Stimulated activated CD4-positive, alpha-beta T cell treated with anti-CD3 and anti-CD28 coated beads, Interleukin-4, amount 100 ng/mL, for 24 hours (primary cell): ENCODE measurements at regions not wholly inside any gene's neighbourhood (a gene's known extent, or its start where the extent isn't known, plus 50 kb on each side); places are given as distances from the start of the nearest gene placed in this dataset.

Experiments
- DNase-seq: peaks from one replicate; pipeline ENCODE4 v3.0.0-alpha.2; 2020

DNA sequence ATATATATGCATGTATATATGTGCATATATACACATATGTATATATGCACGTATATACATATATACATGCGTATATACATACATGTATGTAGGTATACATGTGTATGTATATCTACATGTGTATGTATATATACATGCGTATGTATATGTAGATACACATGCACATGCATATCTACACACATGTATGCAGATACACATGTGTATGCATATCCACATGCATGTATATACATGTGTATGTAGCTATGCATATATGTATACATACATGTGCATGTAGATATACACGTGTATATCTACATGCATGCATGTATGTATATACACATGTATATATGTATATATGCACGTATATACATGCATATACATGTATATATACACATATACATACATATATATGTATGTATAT, 95.8 kb upstream of the STEAP4 start:
- no peak for DNase-seq

- no peak for DNase-seq
Observed at GRCh38 chr7:88401009-88401623, 94.4 kb upstream of the STEAP4 start.

DNA sequence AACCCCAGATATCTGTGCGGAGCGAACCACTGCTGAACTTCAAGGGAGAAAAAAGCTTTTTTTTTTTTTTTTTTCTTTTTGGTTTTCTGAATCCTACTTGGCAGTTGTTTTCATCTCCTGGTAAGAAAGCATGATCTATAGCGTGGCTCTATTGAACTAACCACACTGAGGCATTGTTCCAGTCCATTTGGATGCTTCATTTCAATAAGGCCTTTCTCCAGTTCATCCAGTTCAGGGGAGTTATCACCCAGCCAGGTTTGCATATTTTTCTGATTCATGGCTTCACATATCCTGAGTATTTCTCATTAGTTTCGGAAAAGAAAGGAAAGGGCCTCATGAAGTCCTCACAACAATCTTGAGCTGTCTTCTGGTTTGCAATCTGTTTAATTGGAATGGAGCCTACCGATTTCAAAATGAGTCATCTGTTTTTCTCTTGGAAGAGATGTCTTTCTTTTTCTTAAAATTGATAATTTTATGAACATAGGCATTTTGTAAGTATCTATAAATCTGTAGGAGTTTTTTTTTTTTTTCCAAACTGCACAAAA, 93.1 kb upstream of the STEAP4 start:
- DNase-seq, result no peak

DNA sequence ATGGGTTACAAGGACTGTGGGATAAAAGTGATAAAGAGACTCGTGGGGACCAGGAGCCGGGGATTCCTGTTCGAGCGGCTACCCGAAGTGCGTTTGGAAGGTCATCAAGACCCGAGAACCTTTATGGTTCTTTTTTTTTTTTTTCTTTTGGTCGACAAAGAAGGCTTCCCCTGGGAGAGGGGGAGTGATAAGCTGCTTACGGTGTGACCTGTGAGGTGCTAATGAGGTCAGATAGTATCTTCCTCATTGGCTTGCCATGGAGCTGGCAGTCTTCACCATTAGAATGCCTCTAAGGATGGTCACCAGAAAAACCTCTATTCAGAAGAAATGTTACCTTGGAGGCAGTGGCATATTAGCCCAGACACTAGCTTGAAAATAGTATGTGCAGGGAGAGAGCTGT, 92.3 kb upstream of the STEAP4 start:
- no peak for DNase-seq

GRCh38 chr7:88398459-88398858, 91.8 kb upstream of the STEAP4 start:
- DNase-seq, result no peak

DNA sequence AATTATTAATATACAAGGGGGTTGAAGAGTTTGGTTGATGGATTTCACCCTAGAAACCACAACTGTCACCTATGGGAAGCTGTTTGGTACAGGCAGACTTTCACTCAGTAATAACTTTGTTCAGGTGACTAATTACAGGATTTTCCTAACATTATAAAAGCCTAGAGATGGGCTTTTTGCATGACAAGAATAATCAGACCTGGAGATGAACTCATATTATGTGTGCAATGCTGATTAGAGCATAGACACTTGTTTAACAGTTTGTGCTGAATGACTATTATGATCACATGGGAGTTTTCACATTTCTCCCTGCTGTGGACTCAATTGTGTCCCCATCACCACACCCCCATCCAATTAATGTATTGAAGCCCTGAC, 90.2 kb upstream of the STEAP4 start:
- DNase-seq, result no peak

DNA sequence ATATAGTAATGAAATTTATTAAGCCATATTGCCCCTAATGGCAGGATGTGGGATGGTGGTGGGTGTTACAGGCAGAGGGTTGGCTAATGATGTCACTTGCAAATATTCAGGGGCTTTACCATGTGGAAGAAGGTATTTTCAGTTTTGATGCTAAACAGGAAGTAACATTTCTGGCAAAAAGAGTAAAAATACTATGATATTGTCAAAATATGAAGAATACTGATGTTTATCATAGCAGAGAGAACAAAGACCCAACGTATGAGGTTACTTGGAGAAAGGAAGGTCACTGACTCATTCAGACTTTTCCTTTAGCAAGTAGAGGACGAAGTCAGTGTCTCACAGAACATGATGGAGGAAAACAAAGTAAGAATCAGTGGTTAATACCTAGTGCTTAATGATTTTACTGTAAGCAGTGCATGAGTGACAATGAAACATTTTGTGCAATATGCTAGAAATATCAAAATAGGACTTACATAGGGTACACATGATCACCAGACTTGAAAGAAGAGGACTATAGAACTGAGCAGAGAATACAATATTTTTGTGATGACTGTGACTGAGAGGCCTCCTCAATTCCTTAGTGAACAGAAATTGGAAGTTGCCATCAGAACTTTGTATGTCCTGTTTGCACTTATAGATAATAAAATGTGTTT, 89.7 kb upstream of the STEAP4 start:
- no peak for DNase-seq

GRCh38 chr7:88395715-88396114, 89.0 kb upstream of the STEAP4 start:
- no peak for DNase-seq

GRCh38 chr7:88391247-88391646, 84.6 kb upstream of the STEAP4 start:
- DNase-seq, result no peak

DNA sequence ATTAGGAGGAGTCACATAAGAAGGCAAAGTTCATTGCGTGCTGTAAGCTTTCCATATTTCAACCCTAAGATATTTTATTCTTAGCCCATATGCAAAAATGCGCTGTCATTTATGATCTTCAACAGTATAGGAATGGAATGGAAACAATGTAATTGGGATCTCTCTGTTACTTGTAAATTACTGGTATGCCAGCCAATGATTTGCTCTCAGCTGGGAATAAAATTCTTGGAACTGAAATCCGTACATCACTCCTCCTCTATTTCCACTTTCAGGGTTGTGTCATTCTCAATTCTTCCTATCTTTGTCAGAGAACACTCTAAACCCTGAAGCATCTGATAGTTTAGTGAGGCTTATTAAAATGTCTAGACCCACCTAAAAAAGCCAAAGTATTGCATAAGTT, 80.7 kb upstream of the STEAP4 start:
- DNase-seq, result no peak

DNA sequence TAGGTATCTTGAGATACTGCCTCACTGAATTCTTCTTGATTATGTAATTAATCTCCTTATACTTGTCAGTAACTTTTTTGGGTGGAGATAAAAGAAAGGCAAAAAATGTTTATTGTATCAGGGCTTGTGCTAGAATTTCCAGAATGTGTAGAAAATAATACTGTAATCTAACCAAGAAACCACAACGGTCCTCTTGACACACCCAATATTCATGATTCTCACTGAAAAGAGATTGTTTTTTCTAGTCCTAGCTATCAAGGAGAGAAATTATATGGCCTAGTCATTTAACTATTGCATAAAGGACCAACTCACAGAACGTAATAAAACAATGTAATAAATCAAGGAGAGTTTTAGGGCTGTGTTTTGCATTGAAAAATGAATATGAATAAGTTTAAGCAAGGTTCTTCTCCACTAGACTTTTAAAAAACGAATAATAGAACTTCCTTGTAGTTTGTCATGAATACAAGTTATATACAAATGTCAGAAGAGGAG, 80.0 kb upstream of the STEAP4 start:
- no peak for DNase-seq

GRCh38 chr7:88377434-88377833, 70.7 kb upstream of the STEAP4 start:
- no peak for DNase-seq

GRCh38 chr7:88368686-88369085, 62.0 kb upstream of the STEAP4 start:
- no peak for DNase-seq

DNA sequence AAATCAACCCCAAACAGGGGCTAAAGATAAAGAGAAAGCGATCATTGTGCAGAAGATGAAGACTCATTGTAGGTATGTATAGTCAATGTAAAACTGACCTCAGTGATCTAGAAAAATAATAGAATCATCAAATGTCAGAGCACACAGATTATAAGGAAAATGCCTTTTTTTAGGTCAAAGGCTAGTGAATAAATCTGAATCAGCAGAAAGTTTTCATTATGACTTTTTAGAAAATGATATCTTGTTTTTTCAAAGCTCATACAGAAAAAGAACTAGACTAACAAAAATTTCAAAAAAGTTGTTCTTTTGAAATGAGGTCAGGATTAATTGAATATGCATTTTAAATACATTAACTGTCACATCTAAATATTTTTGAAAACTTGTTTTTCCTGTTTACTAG, 60.2 kb upstream of the STEAP4 start:
- no peak for DNase-seq

DNA sequence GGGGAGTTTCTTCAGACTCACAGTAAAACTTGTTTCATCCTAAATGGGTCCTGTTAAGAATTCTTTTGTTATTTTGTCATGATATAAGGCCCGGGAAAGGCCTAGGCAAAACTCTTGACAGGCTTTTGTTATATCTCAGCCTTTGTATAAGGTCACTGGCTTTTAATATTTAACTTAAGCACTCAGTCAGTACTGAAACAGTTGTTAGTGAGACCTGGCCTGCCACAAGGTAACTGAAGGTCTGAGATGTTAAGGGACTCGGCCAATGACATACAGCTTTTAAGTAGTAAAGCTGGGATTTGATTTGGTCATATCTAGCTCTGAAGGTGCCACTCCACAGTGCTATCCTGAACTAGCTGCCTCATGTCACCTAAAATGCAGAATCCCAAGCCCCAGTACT, 57.2 kb upstream of the STEAP4 start:
- no peak for DNase-seq

- no peak for DNase-seq
Observed at GRCh38 chr7:88363249-88363648, 56.6 kb upstream of the STEAP4 start.

GRCh38 chr7:88361357-88361756, 54.7 kb upstream of the STEAP4 start:
- no peak for DNase-seq

DNA sequence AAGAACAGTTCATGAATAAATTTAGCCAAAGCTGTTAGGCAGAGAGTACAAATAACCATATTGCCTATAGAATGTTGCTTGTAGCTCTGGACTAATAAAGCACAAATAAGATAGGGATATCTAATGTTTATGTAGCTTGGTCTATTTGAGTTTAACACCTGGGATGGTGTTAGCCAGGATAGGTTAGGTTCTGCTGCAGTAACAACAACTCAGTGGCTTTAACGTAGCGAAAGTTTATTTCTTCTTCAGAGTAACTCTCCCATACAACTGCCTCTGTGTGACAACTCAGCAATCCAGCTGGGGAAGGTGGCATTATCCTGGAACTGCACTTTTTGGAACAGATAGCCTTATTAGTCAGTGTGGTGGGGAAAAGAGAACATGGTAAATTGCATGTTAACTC, 52.2 kb upstream of the STEAP4 start:
- DNase-seq, result no peak

DNA sequence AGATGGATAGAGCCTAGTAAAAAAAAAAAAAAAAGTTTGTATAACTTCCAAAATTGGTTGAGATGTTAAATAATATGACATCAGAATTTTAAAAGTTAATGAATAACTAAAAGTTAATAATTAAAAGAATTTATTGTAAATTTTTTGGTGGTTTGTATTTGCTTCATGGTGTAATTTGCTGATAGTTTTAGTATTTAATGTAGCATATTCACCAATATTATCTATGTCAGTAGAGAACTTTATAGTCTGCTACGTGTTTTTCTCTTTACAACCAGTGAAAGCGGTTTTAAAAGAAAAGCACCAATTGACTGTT, 51.8 kb upstream of the STEAP4 start:
- no peak for DNase-seq

DNA sequence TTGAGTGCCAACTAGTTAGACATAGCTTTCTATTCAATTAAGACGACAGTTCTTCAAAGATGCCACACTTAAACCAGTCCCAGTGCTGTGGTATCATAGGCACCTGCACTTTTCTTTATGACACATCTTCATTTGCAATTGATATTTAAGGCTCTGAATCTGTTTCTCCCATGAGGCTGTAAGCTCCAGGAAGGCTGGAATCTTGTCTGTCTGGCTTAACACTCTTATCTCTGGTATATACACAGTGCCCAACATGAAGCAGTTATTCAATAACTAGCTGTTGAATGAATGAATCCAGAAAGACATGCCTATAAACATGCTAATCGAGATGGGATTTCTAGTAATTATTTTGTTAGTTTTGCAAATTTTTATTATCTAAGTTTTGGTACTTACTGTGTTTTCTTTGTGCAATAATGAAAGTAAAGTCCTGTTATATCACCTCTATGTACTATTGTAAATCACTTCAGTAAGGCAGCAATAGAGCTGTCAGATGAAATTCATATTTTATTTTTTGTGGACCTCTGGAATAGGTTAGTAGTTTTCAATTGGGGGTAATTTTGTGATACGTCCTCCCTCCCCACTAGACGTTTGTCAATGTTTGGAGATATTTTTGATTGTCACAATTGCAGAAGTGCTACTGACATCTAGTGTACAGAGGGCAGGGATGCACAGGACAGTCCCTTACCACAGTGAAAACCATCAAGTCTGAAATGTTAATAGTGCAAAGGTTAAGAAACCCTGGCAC, 51.3 kb upstream of the STEAP4 start:
- no peak for DNase-seq

DNA sequence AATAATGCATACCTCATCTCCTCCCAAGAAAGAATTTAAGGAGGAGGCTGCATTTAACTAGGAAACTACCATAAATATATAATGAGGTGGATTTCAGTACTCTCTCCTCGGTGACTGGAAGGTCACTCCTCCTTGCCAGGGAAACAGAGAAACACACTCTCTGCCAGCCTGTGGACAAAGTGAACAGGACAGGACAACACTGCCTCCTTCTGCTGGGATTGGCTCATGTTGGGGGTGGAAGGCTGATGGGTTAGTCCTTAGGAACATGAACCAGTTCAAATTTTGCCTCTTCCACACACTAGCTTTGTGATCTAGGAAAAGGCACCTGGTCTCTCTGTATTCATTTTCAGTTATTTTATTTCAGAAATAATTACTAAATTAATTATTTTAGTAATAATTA, 50.6 kb upstream of the STEAP4 start:
- no peak for DNase-seq
